GM19351 (cell line): ENCODE measurements at regions not wholly inside any gene's neighbourhood (a gene's known extent, or its start where the extent isn't known, plus 50 kb on each side); places are given as distances from the start of the nearest gene placed in this dataset.
"Not testable (repeated sequence)": the region's sequence is repeated elsewhere in the genome, so short reads cannot be mapped to it uniquely, and the experiment has no call there.

ENCODE experiments used
- ATAC-seq: cut with Tn5 transposase; IDR thresholded peaks from one replicate; pipeline ENCODE4 v1.9.1; 2021; ENCODE audit warnings: mild to moderate bottlenecking, moderate library complexity; ENCODE audit not compliant: unreplicated experiment

DNA sequence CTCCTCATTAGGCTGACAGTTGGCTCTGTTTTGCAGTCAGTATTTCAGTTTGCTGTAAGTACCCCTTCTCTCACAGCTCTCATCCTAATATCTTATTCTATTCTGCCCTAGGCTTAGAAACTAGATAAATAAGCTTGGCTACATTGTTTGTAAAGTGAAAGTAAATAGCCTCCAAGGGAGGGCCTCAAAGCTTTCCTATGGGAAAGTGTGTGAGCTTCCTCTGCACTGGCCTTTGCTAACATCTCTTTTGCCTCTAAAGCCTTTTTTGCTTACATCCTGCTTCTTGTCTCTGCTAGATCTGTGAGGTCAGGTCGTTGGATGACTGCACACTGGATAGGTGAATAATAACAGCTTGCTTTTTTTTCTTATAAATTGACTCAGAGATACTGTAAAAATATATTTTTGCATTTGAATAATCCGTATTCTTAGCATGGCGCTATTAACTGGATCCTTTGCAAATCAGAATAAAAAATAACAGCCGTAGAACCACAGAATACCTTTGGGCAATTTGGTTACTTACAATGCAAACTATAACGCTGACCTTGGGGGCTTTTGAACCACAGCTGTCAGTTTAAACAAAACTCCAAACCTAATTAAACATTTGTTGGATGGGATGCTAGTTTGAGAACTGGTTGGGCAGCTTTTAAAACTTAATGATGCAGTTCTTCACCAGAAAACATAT is 55.1 kb downstream of the TTC6 start:
- no peak for ATAC-seq

DNA sequence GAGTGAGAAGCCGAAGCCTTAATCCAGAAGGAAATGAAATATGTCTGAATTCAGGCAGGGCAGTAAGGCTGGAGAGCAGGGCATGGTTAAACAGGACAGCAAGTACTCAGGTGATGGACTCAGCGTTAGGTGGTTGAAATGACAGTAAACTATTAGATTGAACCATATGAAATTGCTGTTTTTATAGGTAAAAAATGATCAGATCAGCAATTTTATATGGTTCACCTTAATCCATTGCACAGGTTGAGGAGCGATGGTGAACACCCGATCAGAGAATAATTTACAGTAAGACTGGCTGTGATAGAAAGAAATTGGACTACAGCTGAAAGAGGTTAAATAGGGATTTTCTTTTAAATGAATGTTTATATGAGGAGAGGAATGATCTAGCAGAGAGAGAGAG is 56.6 kb downstream of the TTC6 start:
- ATAC-seq = no peak

DNA sequence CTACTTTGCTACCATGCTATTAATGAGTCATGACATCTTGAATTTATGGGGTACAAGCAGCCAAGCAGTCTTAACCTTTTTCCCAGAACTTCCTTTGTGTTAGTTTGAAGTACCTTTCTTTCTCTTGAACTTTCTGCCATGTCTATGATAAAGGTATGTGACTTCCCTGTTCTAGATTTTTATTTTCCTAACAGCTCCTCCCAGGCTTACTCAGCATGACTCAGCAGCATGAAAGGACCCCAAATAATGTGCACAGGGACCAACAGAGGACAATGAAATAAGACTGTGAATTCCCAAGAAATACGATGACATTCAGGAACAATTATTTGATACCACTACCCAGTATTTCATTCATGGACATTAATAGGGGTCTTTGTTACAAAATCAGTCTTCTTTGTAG is 60.0 kb downstream of the TTC6 start:
- no peak for ATAC-seq

DNA sequence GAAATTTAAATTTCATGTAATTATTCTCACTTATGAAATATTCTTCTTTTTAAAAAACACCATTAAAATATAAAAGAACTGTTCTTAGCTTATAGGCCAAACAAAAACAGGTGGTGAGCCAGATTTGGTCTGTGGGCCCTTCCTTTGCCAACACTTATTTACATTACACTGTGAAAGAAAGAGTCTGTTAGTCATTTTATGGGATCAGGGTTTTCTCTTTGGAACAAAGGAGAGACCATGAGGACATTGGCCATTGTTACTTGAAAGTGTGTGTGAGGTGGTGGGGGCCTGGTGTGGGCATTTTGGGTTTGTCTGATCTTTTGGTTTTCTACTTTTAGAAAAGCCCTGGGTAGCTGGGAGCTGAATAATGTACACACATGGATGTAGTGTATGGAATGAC is 62.7 kb downstream of the TTC6 start:
- no peak for ATAC-seq

DNA sequence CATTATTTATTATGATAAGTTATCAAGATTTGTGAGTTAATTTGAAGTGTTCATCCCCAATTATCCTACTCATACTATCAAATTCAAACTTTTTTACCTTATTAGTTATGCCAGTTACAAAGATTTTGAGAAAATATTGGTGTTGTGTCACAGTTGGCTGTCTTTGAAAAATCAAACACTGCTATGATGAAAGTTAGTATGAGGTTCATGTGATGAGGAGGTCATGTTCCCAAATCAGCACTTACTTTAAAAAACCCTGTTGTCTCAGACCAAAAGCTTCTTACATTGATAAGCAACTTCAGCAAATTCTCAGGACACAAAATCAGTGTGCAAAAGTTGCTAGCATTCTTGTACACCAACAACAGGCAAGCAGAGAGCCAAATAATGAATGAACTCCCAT is 68.1 kb downstream of the TTC6 start:
- ATAC-seq = no peak

DNA sequence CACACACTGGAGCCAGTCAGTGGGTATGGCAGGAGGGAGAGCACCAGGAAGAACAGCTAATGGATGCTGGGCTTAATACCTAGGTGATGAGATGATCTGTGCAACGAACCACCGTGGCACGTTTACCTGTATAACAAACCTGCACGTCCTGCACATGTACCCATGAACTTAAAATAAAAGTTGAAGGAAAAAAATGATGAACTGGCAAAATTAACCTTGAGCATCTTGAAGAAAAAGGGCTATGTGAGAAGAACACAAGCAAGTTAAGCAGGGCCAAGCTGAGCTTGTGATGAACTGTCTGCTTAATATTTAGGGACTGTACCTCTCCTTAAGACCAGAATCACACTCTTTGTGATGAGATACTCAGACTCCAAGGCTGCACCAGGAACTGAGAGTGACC is 70.0 kb downstream of the TTC6 start:
- ATAC-seq = no peak

DNA sequence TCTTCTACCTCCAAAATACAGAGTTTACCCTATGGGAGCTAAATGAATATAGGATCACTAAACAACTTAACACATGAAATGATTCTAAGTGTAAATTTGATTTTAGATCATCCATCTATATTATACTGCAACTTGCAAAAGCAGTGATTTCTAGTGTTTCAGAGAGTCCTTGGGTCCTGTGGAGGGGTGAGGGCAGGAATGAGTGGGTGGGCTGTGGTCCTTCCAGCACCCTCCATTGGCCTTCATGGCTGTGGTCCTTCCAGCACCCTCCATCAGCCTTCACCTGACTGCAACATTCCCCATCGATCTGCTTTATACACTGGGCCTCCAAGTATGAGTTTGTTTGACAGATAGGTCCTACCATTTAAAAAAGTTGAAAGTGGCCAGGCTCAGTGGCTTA is 70.5 kb downstream of the TTC6 start:
- no peak for ATAC-seq

DNA sequence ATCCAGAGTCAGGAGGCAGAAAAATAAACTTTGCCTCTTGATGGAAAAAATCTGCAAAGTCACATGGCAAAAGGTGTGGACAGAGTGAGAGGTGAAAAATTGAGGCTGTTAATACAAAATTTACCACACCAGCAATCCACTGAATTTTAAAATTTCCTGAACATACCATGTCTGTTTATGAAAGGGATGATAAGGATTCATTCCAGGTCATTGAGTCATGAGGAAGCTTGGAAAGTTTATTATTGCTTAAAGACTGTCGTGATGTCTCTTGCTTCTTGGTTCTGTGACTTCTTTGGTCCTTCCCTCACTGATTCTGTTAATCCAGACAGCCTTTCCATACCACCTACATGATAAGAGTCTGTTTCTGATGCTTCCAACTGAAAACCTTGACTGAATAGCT is 73.2 kb downstream of the TTC6 start:
- no peak for ATAC-seq

DNA sequence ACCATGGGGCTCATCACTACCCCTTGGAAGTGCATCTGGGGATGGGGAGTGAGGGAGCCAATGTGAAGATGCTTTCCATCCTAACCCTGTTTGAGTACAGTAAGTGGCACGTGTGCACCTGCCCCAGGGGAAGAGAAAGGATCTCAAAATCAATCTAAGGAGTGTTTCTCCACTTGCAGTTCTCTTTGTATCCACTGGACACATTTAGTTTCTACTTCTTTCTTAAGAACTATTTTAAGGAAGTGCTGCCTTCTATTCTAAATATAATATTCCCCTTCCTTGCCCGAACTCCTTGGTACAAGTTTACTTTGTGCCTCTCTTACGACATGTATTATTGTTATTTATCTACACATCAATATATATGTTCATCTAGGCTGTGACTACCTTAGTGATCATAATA is 73.8 kb downstream of the TTC6 start:
- ATAC-seq = no peak

DNA sequence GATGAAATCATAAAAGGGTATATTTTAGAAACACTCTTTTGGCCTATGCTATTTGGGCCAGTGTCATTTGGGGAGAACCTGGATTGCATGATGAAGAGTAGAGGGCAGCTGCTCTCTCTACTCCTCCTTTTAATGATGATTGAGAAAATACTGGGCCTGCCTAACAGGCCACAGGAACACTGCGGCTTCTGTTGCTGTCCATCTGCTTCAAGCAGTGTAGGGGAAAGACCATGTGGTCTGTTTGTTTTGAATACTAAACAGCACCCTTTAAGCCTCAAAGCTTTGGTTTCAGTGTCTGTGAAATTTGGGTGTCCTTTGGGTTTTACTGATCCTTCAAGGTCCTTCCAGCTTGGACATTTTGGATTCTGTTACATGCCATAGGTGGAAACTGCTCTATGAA is 78.0 kb downstream of the TTC6 start:
- no peak for ATAC-seq

DNA sequence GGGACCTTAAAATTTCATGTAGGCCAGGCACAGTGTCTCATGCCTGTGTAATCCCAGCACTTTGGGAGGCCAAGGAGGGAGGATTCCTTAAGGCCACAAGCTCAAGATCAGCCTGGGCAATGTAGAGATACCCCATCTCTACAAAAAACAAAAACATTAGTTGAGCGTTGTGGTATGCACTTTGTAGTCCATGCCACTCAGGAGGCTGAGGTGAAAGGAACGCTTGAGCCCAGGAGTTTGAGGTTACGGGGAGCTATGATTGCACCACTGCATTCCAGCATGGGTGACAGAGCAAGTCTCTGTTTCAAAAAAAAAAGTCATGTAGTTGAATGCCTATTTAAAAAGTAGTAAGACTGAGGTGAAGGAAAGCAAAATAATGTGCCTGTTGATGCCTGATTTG is 83.5 kb downstream of the TTC6 start:
- no peak for ATAC-seq

DNA sequence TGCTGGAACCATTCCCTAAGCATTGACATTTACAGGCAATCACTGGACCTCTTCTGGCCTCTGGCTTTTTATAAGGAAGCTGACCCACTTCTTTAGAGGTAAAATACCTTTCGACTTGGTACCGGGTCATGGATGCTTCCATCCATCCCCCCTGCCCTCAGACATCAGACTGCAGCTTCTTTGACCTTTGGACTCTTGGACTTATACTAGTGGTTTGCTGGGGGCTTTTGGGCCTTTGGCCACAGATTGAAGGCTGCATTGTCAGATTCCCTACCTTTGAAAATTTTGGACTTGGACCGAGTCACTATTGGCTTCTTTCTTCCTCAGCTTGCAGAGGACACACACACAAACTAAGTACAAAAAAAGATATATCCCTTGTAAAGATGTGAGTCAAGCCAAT is 86.1 kb downstream of the TTC6 start:
- ATAC-seq = no peak

DNA sequence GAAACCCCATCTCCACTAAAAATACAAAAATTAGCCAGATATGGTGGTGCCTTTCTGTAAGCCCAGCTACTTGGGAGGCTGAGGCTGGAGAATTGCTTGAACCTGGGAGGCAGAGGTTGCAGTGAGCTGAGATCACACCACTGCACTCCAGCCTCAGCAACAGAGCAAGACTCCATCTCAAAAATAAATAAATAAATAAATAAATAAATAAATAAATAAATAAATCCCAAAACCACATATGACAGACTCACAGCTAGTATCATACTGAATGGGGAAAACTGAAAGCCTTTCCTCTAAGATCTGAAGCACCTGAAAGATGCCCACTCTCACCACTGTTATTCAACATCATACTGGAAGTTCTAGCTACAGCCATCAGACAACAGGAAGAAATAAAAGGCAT is 97.3 kb downstream of the TTC6 start:
- ATAC-seq = not testable (repeated sequence)

DNA sequence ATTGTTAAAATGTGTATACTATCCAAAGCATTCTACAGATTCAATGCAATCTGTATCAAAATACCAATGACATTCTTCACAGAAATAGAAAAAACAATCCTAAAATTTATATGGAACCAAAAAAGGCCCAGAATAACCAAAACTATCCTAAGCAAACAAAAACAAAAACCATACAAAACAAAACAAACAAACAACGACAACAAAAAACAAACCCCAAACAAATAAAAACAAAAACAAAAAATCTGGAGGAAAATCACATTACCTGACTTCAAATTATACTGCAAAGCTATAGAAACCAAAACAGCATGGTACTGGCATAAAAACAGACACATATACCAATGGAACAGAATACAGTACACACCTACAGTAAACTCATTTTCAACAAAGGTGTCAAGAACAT is 98.0 kb downstream of the TTC6 start:
- not testable (repeated sequence) for ATAC-seq

DNA sequence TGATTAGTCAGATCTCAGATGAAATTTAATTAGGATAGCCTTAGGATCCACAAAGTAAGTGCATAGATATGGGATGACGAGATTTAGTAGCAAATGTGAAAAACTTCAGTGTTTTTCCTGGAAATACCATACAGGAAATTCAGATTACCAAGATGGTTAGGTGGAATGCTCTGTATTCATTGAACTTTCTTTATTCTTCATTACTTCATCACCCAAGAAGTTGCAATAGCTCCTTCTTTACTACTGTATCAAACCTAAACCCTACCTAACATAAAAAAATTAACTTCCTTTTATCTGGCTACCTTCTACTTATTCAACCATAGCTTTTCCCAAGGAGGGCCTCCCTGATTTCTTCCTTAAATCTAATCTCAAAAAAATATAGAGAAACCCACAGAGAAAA is 100.4 kb downstream of the TTC6 start:
- no peak for ATAC-seq

DNA sequence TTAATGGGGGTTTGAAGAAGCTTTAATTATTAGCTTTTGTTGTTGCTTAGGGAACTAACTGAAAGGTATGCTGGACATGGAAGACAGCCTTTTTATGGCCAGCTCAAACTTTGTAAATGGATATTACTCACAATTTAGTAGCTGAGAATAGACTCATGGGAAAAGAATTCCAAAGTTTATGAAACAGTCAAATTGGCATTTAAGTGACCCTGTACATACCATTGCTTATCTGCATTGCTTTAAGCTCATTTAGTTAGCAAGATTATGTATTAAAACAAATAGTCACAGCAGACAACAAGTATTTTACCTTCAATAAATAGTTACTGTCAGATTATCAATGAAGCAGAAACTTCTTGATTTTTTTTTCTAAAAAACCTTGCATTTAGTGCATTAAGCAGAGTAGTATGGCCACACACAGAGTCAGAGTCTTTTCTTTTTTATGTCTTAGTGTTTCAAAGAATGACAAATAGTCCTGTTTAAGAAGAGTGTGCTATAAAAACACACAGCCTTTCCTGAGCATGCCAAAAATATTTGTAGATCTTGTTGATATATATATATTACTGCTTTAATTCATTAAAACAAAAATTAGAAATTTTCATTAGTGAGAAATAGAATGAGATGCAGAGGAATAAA is 102.2 kb downstream of the TTC6 start:
- ATAC-seq = no peak

DNA sequence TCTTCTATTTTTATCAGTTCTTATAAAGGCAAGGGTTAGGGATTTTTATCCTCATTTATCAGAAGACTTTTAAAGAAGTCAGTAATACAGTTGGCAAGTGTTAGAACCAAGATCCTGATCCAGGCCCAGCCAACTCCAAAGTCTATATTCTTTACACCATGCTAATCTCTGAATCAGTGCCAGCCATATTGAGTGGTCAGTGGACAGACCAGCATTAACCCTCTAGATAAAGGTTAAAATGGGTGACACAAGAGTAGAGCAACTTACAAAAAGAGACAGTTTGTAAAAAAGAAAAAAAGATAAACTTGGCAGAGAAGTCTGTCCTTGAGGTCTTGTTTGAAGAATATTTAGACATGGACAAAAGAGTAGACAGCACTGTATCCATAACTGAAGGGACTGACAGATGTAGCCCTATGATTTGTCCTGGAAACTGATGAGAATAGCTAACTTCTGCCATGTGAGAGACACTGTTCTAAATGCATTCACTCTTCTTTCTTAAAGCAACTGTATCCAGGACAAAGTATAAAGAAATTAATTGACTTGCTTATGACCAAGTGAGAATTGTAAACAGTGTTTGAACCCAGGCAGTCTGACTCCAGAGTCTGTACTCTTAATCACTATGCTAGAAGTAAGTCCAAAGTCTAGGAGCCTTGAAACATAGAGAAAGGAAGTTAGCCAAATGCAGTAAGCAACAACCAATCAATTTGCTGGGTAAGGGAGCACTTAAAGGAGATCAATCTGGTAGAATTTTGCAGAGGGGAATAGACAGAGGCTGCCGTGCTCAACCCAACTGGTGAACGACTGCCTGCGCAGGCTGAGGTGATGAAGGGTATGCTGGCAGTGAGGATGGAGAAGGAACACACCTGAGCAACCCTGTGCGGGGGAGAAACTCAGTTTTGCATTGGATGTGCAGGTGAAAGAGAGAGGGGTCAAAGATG is 103.7 kb downstream of the TTC6 start:
- no peak for ATAC-seq

DNA sequence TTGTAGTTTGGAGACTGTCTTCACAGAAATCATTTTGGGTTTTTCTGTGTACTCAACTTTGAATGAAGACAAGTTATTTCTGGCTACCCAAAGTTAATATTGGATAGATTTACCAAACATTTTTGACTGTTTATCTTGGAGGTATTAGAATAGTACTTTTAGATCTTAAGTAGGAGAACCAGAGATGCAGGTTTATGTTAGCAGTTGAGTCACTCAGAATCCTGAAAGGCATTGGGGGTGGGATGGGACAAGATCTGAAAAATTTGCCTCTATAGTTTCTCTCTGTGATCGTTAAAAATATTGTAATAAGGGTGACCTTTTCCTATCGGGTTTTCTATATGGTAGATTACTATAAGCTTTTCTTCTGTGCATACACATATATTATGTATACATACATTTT is 112.3 kb downstream of the TTC6 start:
- no peak for ATAC-seq

DNA sequence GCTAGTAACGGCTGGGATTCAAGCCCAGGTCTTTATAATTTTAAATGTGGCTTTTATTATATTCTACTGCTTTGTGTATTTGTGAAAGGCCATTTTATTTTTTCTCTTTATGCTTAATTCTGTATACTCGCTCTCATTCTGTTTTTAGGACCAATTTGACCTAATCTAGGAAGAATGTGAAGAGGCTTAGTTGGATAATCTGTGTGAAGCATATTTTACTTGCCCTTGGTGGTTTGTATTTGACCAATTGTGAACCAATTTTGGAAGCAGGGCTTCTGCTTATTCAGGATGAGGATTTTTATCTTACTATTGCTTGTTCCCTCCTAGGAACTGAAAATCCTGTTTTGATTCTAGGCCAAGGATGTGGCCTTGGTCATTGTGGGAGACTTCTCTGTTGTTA is 113.1 kb downstream of the TTC6 start:
- no peak for ATAC-seq

DNA sequence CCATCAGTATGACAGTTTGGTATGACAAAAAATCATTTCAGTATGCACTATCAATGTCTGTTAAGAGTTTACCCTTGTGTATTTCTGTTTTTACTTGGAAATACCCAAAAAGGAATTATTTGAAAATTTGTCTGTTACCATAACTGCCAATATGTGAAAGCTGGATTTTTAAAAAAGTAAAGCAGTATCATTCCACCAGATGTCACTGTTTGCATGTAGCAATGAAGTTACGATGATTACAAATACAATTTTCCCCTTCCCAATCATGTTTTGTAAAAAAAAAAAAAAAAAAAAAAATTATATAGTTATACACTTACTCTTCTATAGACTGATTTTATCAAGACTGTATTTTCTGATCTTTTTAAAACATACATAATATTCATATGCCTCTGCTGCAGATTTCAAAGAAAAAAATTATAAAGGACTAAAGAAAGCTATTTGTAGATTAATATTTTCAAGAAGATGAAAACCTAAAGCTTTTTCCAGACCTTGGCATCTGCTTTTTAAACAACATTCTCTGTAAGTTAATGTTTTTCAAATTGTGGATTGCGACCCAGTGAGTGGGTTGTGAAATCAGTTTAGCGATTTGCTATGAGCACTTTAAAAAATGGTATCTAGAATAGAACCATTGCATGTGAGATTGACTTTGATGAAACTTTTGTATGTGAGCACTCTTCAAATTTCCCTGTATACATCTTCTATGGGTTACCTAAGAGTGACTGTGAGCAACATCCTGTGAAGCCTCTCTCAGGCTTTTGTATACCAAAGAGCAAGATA is 114.2 kb downstream of the TTC6 start:
- ATAC-seq = no peak

DNA sequence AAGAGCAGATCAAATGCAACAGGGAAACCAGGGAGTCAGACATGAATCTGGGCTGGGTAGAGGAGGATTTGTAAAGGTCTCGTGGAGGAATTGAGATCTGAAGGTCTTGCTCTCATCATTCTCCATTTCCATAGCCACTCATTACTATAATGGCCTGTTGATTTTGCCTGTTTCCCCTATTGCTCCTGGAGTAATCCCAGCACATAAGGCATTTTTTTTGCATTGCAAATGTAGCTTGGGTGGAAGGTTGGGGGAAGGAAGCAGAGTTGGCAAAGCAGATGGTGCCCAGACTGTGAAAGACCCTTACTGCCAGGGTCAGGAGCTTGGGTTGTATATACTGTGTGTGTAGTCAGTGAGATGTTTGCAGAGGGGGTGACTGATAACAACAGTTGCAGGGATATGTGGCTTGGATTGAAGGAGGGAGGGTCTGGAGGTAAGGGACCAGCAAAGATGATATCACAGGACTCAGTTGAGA is 116.0 kb downstream of the TTC6 start:
- no peak for ATAC-seq
